ENCODE measurements at regions not wholly inside any gene's neighbourhood (a gene's known extent, or its start where the extent isn't known, plus 50 kb on each side); places are given as distances from the start of the nearest gene placed in this dataset.

DNA sequence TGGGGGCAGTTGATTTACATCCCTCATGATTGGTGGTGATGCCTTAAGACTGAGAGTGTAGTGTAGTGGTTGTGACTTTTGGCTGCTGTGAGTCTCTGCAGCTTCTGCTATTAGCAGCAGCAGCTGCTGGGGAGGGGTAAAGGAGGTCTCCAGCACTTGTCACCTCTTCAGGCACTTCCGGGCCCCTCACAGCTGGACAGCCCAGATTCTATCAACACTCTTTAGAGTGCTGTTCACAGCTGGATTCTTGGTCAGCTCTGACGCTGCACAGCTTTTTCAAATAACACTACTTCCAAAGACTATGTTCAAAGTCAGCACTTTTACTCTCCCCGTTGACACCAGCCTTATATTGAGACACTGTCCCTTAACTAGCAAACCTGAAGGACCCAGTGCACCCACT lies 396.0 kb downstream of the MEIS1 start:
- Histone ChIP-seq H3K4me1 (ENCODE audit: control insufficient read depth, insufficient read depth, low read length) (no peaks in the 10 kb centered on the region), H3K9me3 (ENCODE audit: control insufficient read depth, insufficient read depth, low read depth, low read length) (no peaks in the 10 kb centered on the region), H3K36me3 (ENCODE audit: control insufficient read depth in 2 of 2, insufficient read depth in 1 of 2, low read length in 2 of 2) (no peaks in the 10 kb centered on the region), H3K4me3 (ENCODE audit: low read depth, low read length) (no peak overlapping the region), H3K27ac (ENCODE audit: extremely low read depth, low read depth, low read length) (no peak overlapping the region)
- TF ChIP-seq, protein P1, sequence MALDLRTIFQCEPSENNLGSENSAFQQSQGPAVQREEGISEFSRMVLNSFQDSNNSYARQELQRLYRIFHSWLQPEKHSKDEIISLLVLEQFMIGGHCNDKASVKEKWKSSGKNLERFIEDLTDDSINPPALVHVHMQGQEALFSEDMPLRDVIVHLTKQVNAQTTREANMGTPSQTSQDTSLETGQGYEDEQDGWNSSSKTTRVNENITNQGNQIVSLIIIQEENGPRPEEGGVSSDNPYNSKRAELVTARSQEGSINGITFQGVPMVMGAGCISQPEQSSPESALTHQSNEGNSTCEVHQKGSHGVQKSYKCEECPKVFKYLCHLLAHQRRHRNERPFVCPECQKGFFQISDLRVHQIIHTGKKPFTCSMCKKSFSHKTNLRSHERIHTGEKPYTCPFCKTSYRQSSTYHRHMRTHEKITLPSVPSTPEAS (tag by site-specific recombination; IDR thresholded peaks at IDR 0.05) = no peak
- no peak for TF ChIP-seq ZBTB17 (tag by site-specific recombination; IDR thresholded peaks at IDR 0.05)
- TF ChIP-seq ZNF174 (tag by site-specific recombination; IDR thresholded peaks at IDR 0.05) = no peak
- no peak for TF ChIP-seq RBAK (tag by site-specific recombination; IDR thresholded peaks at IDR 0.05)
- no peak for TF ChIP-seq ZSCAN16 (tag by site-specific recombination; IDR thresholded peaks at IDR 0.05)
- TF ChIP-seq, protein P2, sequence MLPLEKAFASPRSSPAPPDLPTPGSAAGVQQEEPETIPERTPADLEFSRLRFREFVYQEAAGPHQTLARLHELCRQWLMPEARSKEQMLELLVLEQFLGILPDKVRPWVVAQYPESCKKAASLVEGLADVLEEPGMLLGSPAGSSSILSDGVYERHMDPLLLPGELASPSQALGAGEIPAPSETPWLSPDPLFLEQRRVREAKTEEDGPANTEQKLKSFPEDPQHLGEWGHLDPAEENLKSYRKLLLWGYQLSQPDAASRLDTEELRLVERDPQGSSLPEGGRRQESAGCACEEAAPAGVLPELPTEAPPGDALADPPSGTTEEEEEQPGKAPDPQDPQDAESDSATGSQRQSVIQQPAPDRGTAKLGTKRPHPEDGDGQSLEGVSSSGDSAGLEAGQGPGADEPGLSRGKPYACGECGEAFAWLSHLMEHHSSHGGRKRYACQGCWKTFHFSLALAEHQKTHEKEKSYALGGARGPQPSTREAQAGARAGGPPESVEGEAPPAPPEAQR (tag by site-specific recombination; IDR thresholded peaks at IDR 0.05) = no peak
- TF ChIP-seq, protein P3, sequence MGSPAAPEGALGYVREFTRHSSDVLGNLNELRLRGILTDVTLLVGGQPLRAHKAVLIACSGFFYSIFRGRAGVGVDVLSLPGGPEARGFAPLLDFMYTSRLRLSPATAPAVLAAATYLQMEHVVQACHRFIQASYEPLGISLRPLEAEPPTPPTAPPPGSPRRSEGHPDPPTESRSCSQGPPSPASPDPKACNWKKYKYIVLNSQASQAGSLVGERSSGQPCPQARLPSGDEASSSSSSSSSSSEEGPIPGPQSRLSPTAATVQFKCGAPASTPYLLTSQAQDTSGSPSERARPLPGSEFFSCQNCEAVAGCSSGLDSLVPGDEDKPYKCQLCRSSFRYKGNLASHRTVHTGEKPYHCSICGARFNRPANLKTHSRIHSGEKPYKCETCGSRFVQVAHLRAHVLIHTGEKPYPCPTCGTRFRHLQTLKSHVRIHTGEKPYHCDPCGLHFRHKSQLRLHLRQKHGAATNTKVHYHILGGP (tag by site-specific recombination; IDR thresholded peaks at IDR 0.05) = no peak
- TF ChIP-seq, protein P4, sequence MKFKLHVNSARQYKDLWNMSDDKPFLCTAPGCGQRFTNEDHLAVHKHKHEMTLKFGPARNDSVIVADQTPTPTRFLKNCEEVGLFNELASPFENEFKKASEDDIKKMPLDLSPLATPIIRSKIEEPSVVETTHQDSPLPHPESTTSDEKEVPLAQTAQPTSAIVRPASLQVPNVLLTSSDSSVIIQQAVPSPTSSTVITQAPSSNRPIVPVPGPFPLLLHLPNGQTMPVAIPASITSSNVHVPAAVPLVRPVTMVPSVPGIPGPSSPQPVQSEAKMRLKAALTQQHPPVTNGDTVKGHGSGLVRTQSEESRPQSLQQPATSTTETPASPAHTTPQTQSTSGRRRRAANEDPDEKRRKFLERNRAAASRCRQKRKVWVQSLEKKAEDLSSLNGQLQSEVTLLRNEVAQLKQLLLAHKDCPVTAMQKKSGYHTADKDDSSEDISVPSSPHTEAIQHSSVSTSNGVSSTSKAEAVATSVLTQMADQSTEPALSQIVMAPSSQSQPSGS (tag by site-specific recombination; IDR thresholded peaks at IDR 0.05; ENCODE audit: low read depth) = no peak
- no peak for TF ChIP-seq ZNF354C (tag by site-specific recombination; IDR thresholded peaks at IDR 0.05; ENCODE audit: borderline replicate concordance, low read depth)
- TF ChIP-seq, protein P5, sequence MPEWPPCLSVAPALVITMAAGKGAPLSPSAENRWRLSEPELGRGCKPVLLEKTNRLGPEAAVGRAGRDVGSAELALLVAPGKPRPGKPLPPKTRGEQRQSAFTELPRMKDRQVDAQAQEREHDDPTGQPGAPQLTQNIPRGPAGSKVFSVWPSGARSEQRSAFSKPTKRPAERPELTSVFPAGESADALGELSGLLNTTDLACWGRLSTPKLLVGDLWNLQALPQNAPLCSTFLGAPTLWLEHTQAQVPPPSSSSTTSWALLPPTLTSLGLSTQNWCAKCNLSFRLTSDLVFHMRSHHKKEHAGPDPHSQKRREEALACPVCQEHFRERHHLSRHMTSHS (tag by site-specific recombination; IDR thresholded peaks at IDR 0.05) = no peak
- no peak for TF ChIP-seq GLI2 (tag by site-specific recombination; IDR thresholded peaks at IDR 0.05; ENCODE audit: borderline replicate concordance, low read depth)
- no peak for TF ChIP-seq MEIS1 (CRISPR knock-in tag; IDR thresholded peaks at IDR 0.05; ENCODE audit: borderline replicate concordance)
- no peak for TF ChIP-seq ZNF416 (tag by site-specific recombination; IDR thresholded peaks at IDR 0.05)
- no peak for TF ChIP-seq ZNF596 (tag by site-specific recombination; IDR thresholded peaks at IDR 0.05)
- no peak for TF ChIP-seq ZNF677 (tag by site-specific recombination; IDR thresholded peaks at IDR 0.05)
- ChIA-PET CTCF (no interaction called here), POLR2A (no interaction called here)

DNA sequence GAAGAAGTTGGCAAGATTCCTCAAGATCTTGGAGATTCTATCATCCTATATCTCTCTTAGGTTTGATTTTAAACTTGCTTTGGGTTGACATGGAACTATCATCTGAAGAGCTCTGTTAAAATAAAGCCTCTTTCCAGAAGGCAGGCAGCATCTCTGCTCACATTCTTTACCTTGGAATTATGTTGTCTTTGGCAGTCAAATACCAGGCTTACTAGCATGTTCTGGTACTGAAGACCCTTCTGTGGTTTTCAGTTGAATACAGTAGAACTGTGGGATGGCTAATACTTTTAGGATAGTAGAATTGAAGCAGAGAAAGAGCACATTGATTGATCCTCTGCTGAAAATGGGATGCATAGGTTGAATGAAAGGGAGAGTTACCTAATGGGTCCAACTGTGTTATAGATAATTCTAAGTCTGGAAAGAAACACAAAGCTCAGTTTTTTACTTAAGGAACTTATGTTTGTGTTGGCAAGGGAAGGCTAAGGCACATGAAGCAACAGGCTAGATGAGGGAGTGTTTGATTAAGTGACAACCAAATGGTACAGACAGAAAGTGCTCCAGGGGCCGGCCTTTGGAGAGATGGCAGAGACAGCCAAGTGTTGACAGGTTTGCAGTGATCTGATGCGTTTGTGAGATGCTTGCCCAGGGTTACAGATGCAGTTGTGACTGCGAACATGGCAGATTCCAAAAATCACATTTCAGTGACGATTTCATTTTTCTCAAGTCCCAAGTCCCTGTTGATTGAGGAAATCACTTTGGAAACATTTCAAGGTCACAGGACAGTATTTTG lies 397.9 kb downstream of the MEIS1 start:
- ChIA-PET POLR2A (no interaction called here), CTCF (no interaction called here)
- Histone ChIP-seq H3K27ac (ENCODE audit: extremely low read depth, low read depth, low read length) (no peak overlapping the region), H3K9me3 (ENCODE audit: control insufficient read depth, insufficient read depth, low read depth, low read length) (no peaks in the 10 kb centered on the region), H3K36me3 (ENCODE audit: control insufficient read depth in 2 of 2, insufficient read depth in 1 of 2, low read length in 2 of 2) (no peaks in the 10 kb centered on the region), H3K4me3 (ENCODE audit: low read depth, low read length) (no peak overlapping the region), H3K4me1 (ENCODE audit: control insufficient read depth, insufficient read depth, low read length) (no peaks in the 10 kb centered on the region)
- TF ChIP-seq ZNF664 (tag by site-specific recombination; IDR thresholded peaks at IDR 0.05) (no peak), ZNF266 (tag by site-specific recombination; IDR thresholded peaks at IDR 0.05; ENCODE audit: low read depth) (no peak)
- TF ChIP-seq, protein P6, sequence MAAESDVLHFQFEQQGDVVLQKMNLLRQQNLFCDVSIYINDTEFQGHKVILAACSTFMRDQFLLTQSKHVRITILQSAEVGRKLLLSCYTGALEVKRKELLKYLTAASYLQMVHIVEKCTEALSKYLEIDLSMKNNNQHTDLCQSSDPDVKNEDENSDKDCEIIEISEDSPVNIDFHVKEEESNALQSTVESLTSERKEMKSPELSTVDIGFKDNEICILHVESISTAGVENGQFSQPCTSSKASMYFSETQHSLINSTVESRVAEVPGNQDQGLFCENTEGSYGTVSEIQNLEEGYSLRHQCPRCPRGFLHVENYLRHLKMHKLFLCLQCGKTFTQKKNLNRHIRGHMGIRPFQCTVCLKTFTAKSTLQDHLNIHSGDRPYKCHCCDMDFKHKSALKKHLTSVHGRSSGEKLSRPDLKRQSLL (tag by site-specific recombination; IDR thresholded peaks at IDR 0.05) = no peak
